Midbrain (tissue), 1 donor: ENCODE measurements at regions not wholly inside any gene's neighbourhood (a gene's known extent, or its start where the extent isn't known, plus 50 kb on each side); places are given as distances from the start of the nearest gene placed in this dataset.
"Not testable (repeated sequence)": the region's sequence is repeated elsewhere in the genome, so short reads cannot be mapped to it uniquely, and the experiment has no call there.

Source experiments
- DNase-seq: peaks from one replicate; lab custom pipeline; 2025; lab: John Stamatoyannopoulos, UW

- DNase-seq = no peak
Observed at GRCh38 chr3:153268564-153269279, 106.7 kb downstream of the RAP2B start.

DNA sequence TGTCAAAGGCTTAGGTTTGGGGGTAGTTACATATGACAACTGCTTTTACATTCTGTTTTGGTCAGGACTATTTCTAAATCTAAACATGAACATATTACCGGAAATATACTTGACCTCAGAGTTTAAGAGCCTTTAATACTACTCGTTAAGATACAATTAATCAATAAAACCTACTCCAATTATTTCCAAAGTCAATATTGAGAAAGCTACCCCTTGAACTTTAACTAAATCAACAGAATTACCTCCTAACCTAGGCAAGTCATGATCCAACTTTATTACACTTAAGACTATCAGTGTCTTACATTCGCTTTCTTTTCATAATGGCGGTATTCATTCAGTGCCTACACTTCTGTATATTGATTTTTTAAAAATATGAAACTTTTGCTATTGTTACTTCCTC is 107.7 kb downstream of the RAP2B start:
- no peak for DNase-seq

GRCh38 chr3:153273217-153273616 is 111.2 kb downstream of the RAP2B start:
- no peak for DNase-seq

GRCh38 chr3:153273767-153274435 is 111.9 kb downstream of the RAP2B start:
- no peak for DNase-seq

DNA sequence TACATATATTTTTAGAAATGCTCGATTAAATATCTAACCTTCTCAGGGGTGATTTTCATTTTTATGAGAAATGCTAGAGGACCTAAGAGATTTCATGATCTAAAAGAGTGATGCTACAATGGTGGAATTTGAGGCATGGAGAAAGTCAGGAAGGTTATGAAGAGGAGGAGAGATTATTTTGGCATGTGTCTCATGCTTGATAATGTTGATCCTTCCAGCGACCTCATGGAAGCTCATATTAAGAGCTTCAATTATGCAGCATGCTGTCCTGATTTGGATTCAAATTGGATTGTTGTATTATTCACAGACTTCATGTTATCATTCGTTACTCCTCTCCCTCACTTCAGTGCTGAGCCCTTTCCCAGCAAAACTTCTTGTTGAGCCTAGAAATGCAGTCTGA is 112.5 kb downstream of the RAP2B start:
- no peak for DNase-seq

DNA sequence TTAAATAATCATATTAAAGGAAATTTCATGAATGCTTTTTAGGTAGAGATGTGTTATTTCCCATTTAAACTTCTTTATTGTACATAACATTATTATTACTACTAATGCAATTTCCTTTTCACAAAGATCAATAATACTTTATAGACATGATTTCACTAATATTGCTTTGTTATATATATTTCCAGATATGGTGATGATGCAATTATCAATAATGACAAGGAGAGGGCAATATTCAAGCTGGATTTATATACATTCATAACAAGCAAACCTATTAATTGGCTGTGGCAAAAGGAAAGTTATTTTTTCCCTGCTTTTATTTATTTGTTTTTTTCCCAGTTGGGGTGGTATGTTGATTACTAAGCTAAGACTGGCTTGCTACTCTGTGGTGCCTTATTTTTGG is 113.5 kb downstream of the RAP2B start:
- DNase-seq = no peak

DNA sequence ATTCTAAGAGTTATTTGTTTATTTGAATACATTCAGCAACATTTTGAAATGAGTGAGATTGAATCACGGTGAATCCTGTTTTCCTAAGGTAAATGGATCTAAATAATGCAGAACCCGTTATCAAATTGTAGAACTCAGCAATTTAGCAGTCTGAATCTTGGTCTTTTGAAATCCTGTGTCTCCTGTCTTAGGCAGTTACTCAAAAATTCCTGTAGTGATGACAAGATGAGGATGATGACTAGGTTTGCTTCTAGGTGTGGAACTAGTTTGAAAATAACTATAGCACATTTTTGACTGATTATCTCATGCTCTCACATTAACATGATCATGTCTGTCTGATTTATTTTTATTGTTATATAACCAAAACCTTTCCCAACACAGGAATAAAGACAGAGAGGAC is 115.0 kb downstream of the RAP2B start:
- no peak for DNase-seq

GRCh38 chr3:153281236-153281997 is 119.4 kb downstream of the RAP2B start:
- not testable (repeated sequence) for DNase-seq

- no peak for DNase-seq
Observed at GRCh38 chr3:153282355-153282754, 120.3 kb downstream of the RAP2B start.

DNA sequence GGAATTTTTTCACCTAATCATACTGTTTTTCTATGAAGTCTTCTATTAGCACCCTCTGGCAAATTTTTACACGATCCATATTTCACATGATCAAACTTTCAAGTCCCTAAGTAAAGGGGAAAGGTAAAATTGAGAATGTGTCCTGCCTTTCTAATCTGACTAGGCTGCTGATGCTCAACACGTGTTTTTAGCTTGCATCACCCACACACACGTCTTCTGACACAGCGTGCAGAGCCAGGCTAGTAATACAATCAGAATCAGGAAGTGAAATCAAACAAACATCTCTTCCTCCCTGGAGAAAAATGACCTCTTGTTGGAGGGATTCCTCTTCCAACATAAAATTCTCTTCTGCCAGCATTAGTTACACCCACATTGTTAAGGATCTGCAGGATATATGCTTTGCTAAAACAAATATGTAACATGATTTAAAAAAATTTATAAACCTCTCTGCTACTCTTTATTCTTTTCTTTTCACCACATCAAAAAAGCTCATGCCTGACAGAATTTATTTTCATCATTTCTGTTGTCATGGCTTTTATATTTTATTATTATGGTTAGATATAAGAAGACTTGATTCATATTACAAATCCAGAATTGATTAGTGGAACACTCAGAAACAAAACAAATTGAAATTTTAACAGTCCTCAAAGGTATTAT is 122.4 kb downstream of the RAP2B start:
- DNase-seq = peak; percentile 21

DNA sequence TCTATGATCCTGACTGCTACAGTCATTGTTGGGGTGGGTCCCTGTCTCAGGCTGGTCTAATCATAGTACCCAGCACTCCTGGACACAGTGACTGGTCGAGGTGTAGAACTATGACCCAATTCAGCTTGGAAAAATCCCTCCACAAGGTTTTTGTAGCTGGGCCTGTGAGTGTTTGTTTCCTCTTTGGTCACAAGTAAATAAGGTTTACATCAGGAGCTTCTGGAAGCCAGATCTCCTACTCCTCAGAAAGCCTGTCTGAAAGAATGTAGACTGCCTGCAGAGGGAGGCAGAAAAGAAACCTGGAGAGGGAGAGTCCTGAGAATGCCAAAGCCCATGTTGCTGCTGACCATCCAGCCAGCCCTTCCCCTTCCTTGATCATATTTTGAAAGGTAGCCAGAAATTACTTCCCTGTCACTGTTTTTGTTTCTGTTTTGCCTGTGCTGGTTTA is 123.2 kb downstream of the RAP2B start:
- no peak for DNase-seq

GRCh38 chr3:153285982-153286381 is 124.0 kb downstream of the RAP2B start:
- no peak for DNase-seq

- DNase-seq = no peak
Observed at GRCh38 chr3:153287017-153287416, 125.0 kb downstream of the RAP2B start.

- no peak for DNase-seq
Observed at GRCh38 chr3:153289334-153289808, 127.3 kb downstream of the RAP2B start.

- DNase-seq = no peak
Observed at GRCh38 chr3:153290268-153291015, 128.4 kb downstream of the RAP2B start.

GRCh38 chr3:153291059-153291685 is 129.1 kb downstream of the RAP2B start:
- DNase-seq = no peak

GRCh38 chr3:153293265-153293664 is 131.2 kb downstream of the RAP2B start:
- DNase-seq = no peak

DNA sequence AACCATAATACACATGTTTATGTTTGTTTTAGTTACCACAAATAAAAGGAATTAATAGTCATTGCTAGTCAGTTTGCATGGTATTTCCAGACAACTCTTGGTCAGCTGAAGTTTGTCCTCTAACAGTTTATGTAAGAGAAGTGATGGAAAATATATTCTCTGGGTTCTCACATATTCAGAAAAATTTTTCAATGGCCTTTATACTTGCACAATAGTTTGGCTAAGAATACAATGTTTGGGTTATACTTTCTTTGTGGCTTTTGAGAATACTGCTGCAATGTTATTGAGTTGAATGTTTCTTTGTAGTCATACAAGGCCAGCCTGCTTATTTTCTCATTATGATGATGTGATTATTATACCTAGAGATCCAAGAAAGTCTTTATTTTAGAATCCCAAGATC is 133.9 kb downstream of the RAP2B start:
- DNase-seq = no peak

DNA sequence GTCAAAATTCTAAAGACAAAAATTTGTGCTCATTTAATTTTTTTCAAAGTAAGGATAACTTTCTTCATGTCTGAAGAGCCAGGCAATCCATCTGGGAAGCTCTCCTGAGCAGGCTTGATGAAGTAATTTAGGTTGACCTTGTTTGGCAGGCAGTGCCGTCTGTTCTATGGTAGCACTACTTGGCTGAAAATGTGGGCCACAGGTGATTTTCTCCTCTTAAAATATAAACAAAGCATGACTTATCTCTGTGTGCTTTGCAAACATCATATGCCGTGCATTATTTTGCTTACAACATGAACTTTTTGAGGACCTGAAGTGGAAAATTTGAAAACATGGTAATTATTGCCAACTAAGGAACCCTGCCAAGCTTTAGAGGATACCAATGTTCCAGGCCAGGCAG is 143.2 kb downstream of the RAP2B start:
- no peak for DNase-seq

GRCh38 chr3:153311541-153311940 is 149.5 kb downstream of the RAP2B start:
- DNase-seq = no peak
